Stomach (tissue), 8 donors: ENCODE measurements at regions not wholly inside any gene's neighbourhood (a gene's known extent, or its start where the extent isn't known, plus 50 kb on each side); places are given as distances from the start of the nearest gene placed in this dataset.
A peak's percentile ranks its signal among the peaks of the same experiment; 100 is the strongest.

ENCODE experiments used
- DNase-seq, 2 donors: peaks; one replicate each; pipeline versions ENCODE4 v3.0.0 to v3.0.0-alpha.2; 2013 to 2019
- H3K27ac ChIP-seq, 5 donors: fragments of 200-600 bp in 4 of 5; sonication (generic) in 4 of 5; one replicate each; pipeline ENCODE4 v1.5.1; 2013 to 2019; ENCODE audit warnings: mild to moderate bottlenecking in 1 of 5, moderate library complexity in 1 of 5
- H3K27me3 ChIP-seq, 3 donors: fragments of 200-600 bp; sonication (generic); one replicate each; pipeline ENCODE4 v1.5.1; 2017 to 2019; ENCODE audit warnings: mixed run types in 1 of 3
- H3K36me3 ChIP-seq, 4 donors: fragments of 200-600 bp; sonication (generic); 1 replicate in 3 of 4; 2 replicates in 1 of 4; pipeline ENCODE4 v1.5.1; 2016 to 2019
- H3K4me1 ChIP-seq, 4 donors: fragments of 200-600 bp; sonication (generic); one replicate each; pipeline ENCODE4 v1.5.1; 2016 to 2019
- H3K4me3 ChIP-seq, 4 donors: fragments of 200-600 bp; sonication (generic) in 3 of 4; one replicate each; pipeline ENCODE4 v1.5.1; 2016 to 2019; ENCODE audit warnings: mild to moderate bottlenecking in 1 of 4
- H3K9me3 ChIP-seq, 4 donors: fragments of 200-600 bp; sonication (generic); one replicate each; pipeline ENCODE4 v1.5.1; 2016 to 2019
- EP300 ChIP-seq: sonication (generic); formaldehyde crosslinking; IDR thresholded peaks from one replicate; pipeline ENCODE4 v1.6.1; 2017; ENCODE audit warnings: antibody characterized with exemption
- POLR2A ChIP-seq, 4 donors: fragments of 450-650 bp; IDR thresholded peaks; one replicate each; pipeline ENCODE4 v1.6.1; 2016; ENCODE audit warnings: antibody characterized with exemption in 4 of 4, control low read depth in 2 of 4, mild to moderate bottlenecking in 1 of 4, moderate library complexity in 1 of 4
- POLR2AphosphoS5 ChIP-seq, 3 donors: sonication (generic); formaldehyde crosslinking; IDR thresholded peaks; one replicate each; pipeline ENCODE4 v1.6.1; 2016; ENCODE audit warnings: antibody characterized with exemption in 3 of 3
- WGBS, 5 donors: extraction: QIAGEN DNeasy Blood & Tissue Kit in 3 of 5; methylation state at CpG; one replicate each; pipeline versions ENCODE4 v1.1.5 to v1.1.7; 2013 to 2018; 5-methylcytosine and 5-hydroxymethylcytosine counted together
- intact Hi-C: fragments of 100-400 bp; cut with DNase I; formaldehyde crosslinking; loops from one replicate; pipeline ENCODE4 v1.15.1; 2023; ENCODE audit warnings: low total_unique reads
- TF ChIP-seq, protein P1 (sequence below), 7 experiments: fragments of 450-650 bp in 4 of 7; fragments of 200-600 bp in 3 of 7; sonication (generic) in 3 of 7; IDR thresholded peaks; one replicate each; pipeline ENCODE4 v1.5.1; 2016 to 2019; ENCODE audit warnings: antibody characterized with exemption in 7 of 7, control low read depth in 2 of 7, mild to moderate bottlenecking in 1 of 7
- donor health status: healthy with polysubstance abuse.
- donor health status: Bipolar disorder and iron deficiency.
- donor health status: healthy.

DNA sequence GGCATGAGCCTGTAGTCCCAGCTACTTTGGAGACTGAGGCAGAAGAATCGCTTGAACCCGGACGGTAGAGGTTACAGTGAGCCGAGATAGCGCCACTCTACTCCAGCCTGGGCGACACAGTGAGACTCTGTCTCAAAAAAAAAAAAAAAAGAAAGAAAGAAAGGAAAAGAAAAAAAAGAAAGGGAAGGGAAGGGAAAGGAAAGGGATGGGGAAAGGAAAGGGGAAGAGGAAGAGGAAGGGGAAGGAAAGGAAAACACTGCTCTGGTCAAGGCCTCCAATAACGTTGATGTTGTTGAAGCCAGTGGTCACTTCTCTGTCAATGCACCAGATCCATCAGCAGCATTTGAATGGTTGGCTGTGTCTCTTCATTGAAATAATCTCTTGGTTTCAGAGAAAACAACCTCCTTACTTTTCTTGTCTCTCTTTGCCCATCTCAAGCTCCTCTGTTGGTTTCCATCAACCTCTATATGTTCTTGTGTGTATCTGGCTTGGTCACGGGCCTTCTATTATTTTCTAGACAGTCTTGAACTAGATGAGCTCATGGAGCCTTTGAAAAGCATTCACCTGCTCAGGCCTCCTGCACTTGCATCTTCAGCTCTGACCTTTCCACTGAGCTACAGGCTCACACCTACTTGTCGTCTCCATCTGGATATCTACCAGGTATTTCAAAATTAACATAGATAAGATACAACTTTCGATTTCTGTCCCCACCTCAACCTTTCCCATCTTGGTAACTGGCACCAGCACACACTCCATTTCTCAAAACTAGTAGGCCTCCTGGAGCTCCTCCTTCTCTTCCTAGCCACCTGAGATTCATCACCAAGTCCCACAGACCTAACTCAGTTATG, 69.4 kb upstream of the LAPTM4A start:
- Histone ChIP-seq H3K4me3 (no peak overlapping the region), H3K27me3 (no peaks in the 10 kb centered on the region), H3K27ac (no peak overlapping the region), H3K9me3 (no peaks in the 10 kb centered on the region), H3K4me1 (peaks cover 0 to 11% (median 2%) of the 10 kb centered on the region in 4 donors), H3K36me3 (no peaks in the 10 kb centered on the region)
- intact Hi-C loops = no loop called here
- TF ChIP-seq POLR2A (IDR thresholded peaks at IDR 0.05) = no peak
- TF ChIP-seq, protein P1, sequence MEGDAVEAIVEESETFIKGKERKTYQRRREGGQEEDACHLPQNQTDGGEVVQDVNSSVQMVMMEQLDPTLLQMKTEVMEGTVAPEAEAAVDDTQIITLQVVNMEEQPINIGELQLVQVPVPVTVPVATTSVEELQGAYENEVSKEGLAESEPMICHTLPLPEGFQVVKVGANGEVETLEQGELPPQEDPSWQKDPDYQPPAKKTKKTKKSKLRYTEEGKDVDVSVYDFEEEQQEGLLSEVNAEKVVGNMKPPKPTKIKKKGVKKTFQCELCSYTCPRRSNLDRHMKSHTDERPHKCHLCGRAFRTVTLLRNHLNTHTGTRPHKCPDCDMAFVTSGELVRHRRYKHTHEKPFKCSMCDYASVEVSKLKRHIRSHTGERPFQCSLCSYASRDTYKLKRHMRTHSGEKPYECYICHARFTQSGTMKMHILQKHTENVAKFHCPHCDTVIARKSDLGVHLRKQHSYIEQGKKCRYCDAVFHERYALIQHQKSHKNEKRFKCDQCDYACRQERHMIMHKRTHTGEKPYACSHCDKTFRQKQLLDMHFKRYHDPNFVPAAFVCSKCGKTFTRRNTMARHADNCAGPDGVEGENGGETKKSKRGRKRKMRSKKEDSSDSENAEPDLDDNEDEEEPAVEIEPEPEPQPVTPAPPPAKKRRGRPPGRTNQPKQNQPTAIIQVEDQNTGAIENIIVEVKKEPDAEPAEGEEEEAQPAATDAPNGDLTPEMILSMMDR (IDR thresholded peaks at IDR 0.05) = no peak
- TF ChIP-seq EP300 = no peak
- no peak for TF ChIP-seq POLR2AphosphoS5 (IDR thresholded peaks at IDR 0.05)
- no peak for DNase-seq
- WGBS, 5 donors = 82 to 89% (median 84%) methylated on average over 7 to 10 of the region's 10 CpGs

DNA sequence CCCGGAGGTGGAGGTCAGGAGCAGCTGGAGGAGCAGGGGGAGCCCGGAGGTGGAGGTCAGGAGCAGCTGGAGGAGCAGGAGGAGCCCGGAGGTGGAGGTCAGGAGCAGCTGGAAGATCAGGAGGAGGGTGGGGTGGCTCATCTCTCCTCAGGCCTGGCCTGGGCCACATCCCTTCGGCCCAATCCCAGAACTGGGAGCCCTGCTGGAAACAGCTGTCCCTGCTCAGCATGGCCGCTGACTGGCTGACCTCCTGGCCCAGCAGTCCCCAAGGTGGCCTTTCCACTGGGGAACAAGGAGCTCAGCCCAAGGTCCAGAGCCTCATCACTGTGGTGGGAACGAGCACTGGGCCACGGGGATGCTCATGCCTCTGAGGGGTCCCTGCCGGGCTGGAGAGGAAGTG, 66.6 kb upstream of the LAPTM4A start:
- DNase-seq = no peak
- peaks cover 0 to 24% (median 2%) of the 10 kb centered on the region in 4 donors for H3K4me1 ChIP-seq
- no peaks in the 10 kb centered on the region for H3K36me3 ChIP-seq
- no peak overlapping the region for H3K27ac ChIP-seq
- H3K9me3 ChIP-seq = no peaks in the 10 kb centered on the region
- no peak overlapping the region for H3K4me3 ChIP-seq
- no peaks in the 10 kb centered on the region for H3K27me3 ChIP-seq
- WGBS, 5 donors = 71 to 90% (median 81%) methylated on average over 5 to 8 of the region's 8 CpGs
- intact Hi-C loops = no loop called here
- TF ChIP-seq POLR2AphosphoS5 (IDR thresholded peaks at IDR 0.05) = no peak
- no peak for TF ChIP-seq POLR2A (IDR thresholded peaks at IDR 0.05)
- no peak for TF ChIP-seq EP300
- TF ChIP-seq, protein P1 (IDR thresholded peaks at IDR 0.05) = no peak

DNA sequence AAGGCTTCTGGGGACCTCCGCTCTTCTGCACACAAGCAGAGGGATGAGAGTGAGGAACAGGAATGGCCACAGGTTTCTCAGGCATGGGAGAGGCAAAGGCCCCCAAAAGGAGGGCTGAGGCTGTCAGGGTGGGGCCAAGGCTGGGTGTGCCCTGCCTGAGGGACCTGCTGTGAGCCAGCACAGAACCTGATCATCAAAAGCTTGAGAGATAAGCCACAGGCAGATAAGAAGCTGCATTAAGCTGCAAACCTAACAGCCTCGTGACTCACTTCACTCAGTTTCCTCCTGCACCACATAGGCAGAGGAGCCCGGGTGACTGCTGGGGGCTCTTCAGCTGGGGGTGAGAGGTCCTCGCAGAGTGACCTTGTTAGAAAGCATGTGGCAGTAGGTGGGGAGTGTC, 64.5 kb upstream of the LAPTM4A start:
- Histone ChIP-seq H3K9me3 (no peaks in the 10 kb centered on the region), H3K27ac (no peak overlapping the region), H3K27me3 (no peaks in the 10 kb centered on the region), H3K4me1 (peaks cover 0 to 24% (median 2%) of the 10 kb centered on the region in 4 donors), H3K36me3 (no peaks in the 10 kb centered on the region), H3K4me3 (no peak overlapping the region)
- peak in 2 of 3 donors; percentile 11 to 61 for TF ChIP-seq POLR2AphosphoS5 (IDR thresholded peaks at IDR 0.05)
- TF ChIP-seq, protein P1 (IDR thresholded peaks at IDR 0.05) = no peak
- TF ChIP-seq EP300 = no peak
- intact Hi-C loops = no loop called here
- DNase-seq = peak in 1 of 2 donors; percentile 47
- 45 to 82% (median 56%) methylated on average over 3 to 4 of the region's 4 CpGs for WGBS, 5 donors

GRCh38 chr2:20115374-20115773, 63.9 kb upstream of the LAPTM4A start:
- TF ChIP-seq EP300 (no peak), POLR2A (IDR thresholded peaks at IDR 0.05) (no peak), POLR2AphosphoS5 (IDR thresholded peaks at IDR 0.05) (no peak)
- TF ChIP-seq, protein P1 (IDR thresholded peaks at IDR 0.05) = no peak
- Histone ChIP-seq H3K27ac (no peak overlapping the region), H3K36me3 (no peaks in the 10 kb centered on the region), H3K9me3 (peaks cover 0 to 2% (median 0%) of the 10 kb centered on the region in 4 donors), H3K4me1 (peaks cover 0 to 24% (median 2%) of the 10 kb centered on the region in 4 donors), H3K27me3 (no peaks in the 10 kb centered on the region), H3K4me3 (no peak overlapping the region)
- intact Hi-C loops = no loop called here
- no peak for DNase-seq
- 81 to 100% (median 95%) methylated on average over 1 to 2 of the region's 2 CpGs for WGBS, 5 donors
